Stimulated activated CD4-positive, alpha-beta T cell treated with anti-CD3 and anti-CD28 coated beads, TNF-alpha, amount 100 ng/mL, for 4 hours (primary cell): ENCODE measurements at regions not wholly inside any gene's neighbourhood (a gene's known extent, or its start where the extent isn't known, plus 50 kb on each side); places are given as distances from the start of the nearest gene placed in this dataset.
"Not testable (repeated sequence)": the region's sequence is repeated elsewhere in the genome, so short reads cannot be mapped to it uniquely, and the experiment has no call there.

Experiments
- DNase-seq, 3 experiments: peaks; one replicate each; pipeline ENCODE4 v3.0.0-alpha.2; 2020; ENCODE audit warnings: low read depth in 3 of 3

GRCh38 chr2:71923143-71923525 lies 224.5 kb downstream of the CYP26B1 start:
- no peak for DNase-seq

DNA sequence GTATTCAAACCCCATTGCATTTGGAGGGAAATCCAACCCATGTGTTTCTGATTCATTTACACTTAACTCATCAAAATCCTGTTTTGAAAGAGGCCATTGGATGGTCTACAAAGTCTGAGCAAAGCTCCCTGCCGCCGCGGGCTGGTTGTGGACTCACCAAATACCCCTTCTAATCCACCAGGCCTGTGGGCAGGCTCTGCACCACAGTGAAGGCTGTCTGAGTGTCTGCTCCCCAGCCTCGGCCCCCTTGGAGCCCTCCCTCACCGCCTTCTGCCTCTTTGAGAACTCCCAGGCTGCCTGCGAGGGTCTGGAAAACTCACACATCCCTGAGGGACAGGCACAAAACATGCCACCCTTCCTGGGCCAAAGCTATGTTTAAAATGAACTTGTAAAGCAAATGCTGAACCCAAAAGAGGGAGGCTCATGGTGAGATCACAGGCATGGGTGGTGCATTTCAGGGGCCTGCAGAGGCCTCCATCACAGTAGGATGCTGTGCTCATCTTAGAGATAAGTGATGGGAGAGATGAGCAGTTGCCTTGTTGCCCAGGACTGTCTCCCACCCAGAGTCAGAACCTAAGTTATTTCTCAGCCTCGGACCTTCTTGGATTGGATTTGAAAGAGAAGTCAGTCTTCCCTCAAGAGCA lies 225.0 kb downstream of the CYP26B1 start:
- no peak for DNase-seq

- no peak for DNase-seq
Measured at GRCh38 chr2:71922091-71922490, 225.6 kb downstream of the CYP26B1 start.

GRCh38 chr2:71920819-71921218 lies 226.8 kb downstream of the CYP26B1 start:
- not testable (repeated sequence) for DNase-seq

- DNase-seq, result no peak
Measured at GRCh38 chr2:71919708-71920107, 228.0 kb downstream of the CYP26B1 start.

- DNase-seq, result no peak
Measured at GRCh38 chr2:71910277-71910676, 237.4 kb downstream of the CYP26B1 start.

DNA sequence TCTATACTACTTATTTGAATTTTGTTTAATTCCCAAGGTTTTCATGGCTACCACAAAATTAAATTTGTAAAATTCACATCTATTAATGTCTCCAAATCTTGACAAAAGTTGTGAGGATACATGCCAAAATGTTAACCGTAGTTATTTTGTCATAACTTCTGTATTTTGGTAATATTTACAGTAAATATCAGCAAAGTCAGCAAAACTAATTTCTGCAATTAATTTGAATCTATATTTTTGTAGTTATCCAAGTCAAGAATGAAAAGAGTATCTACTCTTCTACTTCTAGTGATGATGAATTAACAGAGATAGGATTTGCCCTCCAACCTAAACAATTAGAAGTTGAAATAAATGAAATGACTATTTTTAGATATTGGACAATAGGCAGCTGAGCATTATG lies 238.9 kb downstream of the CYP26B1 start:
- DNase-seq, result no peak

GRCh38 chr2:71907503-71907902 lies 240.2 kb downstream of the CYP26B1 start:
- no peak for DNase-seq

DNA sequence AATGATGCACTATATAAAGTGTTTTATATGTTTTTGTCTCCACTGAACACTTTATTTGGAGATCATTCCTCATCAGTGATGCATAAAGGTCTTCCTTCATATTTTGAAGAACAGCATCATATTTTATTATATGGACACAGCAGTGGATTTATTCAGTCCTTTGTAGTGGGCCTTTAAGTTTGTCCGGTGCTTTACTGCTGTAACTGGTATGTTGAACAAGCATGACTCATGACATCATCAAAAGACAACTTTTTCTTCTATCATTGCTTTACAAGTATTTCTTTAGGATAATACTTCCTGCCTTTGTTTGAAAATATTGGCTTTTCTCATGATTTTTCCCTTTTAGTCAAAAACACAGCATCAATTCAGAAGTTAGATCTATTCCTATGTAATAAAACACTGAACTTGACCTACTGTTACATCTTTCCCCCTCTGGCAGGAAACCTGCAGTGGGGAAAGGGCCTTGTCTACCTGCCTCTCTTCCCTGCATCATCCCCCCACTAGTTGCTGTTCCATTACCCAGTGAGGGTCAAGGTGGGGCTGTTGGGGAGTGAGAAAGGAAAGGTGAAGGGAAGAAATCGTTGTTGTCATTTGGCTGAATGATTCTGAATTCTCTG lies 241.2 kb downstream of the CYP26B1 start:
- no peak for DNase-seq

DNA sequence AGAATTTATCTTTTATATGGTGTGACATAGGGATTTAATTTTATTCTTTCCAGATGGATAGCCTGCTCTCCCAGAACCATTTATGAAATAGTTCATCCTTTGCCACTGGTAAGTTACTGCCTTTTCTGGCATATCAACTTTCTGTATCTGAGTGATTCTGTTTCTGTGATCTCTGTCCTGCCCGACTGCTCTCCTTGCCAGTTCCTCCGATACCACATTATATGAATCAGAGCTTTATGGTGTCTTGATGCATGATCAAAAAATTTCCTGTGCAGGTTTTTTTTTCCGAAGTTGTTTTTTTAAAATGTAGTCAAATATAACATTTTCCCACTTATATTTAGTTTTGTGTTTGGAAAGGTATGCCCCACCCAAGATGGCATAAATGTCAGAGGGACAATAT lies 242.5 kb downstream of the CYP26B1 start:
- no peak for DNase-seq

DNA sequence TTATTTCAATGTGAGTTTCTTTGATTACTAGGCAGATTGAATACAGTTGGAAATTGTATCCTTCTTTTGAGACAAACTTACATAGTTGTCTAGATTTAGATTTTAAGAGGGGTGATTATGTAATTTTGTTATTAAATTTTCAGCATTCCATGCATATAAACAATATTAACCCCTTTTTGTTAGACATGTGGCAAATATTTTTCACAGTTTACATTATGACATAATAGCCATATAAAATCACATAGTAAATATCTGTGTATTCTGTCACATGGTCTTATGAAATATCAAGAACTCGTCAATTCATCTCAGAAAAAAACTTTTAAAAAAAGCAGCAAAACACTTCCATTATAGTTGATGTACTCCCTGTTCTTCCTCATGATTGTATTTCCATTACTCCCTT lies 243.8 kb downstream of the CYP26B1 start:
- no peak for DNase-seq

- no peak for DNase-seq
Measured at GRCh38 chr2:71901466-71901865, 246.2 kb downstream of the CYP26B1 start.

GRCh38 chr2:71898851-71899681 lies 248.6 kb downstream of the CYP26B1 start:
- no peak for DNase-seq

GRCh38 chr2:71898375-71898774 lies 249.3 kb downstream of the CYP26B1 start:
- DNase-seq, result no peak

GRCh38 chr2:71897836-71898235 lies 249.8 kb downstream of the CYP26B1 start:
- DNase-seq, result no peak

- DNase-seq, result no peak
Measured at GRCh38 chr2:71897137-71897480, 250.6 kb downstream of the CYP26B1 start.

GRCh38 chr2:71896385-71897136 lies 251.1 kb downstream of the CYP26B1 start:
- DNase-seq, result no peak

- no peak for DNase-seq
Measured at GRCh38 chr2:71895320-71896161, 252.1 kb downstream of the CYP26B1 start.

GRCh38 chr2:71894261-71894660 lies 253.4 kb downstream of the CYP26B1 start:
- DNase-seq, result no peak

GRCh38 chr2:71893646-71894045 lies 254.0 kb downstream of the CYP26B1 start:
- no peak for DNase-seq

GRCh38 chr2:71892896-71893295 lies 254.8 kb downstream of the CYP26B1 start:
- DNase-seq, result no peak

- no peak for DNase-seq
Measured at GRCh38 chr2:71892423-71892730, 255.3 kb downstream of the CYP26B1 start.
